ENCODE measurements at regions not wholly inside any gene's neighbourhood (a gene's known extent, or its start where the extent isn't known, plus 50 kb on each side); places are given as distances from the start of the nearest gene placed in this dataset.

DNA sequence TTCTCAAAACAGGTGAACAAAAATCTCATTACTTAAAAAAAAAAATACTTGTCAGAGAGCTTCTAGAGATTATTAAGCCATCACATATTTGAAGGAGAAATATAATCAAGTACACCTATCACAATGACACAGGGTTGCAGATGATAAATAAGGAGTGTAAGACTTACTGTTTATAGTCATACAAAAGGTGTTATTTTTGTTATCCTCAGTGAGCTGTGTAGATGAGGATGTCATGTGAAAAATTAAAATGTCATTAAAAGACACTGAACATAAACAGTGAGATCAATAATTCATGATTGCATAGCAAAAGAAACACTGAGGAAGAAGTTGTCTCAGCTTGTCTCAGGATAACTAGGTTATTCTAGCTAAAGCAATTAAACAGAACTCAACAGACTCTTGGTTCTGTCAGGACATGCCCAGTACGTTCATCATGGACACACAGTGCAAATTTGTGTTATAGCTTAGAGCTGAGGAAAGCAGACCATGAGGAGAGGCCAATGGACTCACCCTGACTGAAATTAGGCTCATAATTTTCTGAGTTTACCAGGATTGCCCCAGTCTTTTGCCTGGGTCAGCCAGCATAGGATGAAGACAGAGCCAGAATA, 1162.6 kb upstream of the C9orf72 start:
- DNase-seq: no peak
- Histone ChIP-seq H4K91ac (ENCODE audit: insufficient read length, low read depth, low read length) (no peak overlapping the region), H4K8ac (replicated peaks; ENCODE audit: insufficient read length, low read depth, low read length) (no peak overlapping the region), H3K27ac (ENCODE audit: insufficient read length, low read depth, low read length) (no peak overlapping the region), H3T11ph (ENCODE audit: low read length) (no peak overlapping the region), H3K23ac (ENCODE audit: insufficient read length, low read depth, low read length) (no peak overlapping the region), H2BK5ac (ENCODE audit: insufficient read length, low read length) (no peak overlapping the region), H4K20me1 (ENCODE audit: control insufficient read depth, insufficient read depth, insufficient read length) (no peaks in the 10 kb centered on the region), H2BK20ac (ENCODE audit: low read depth, low read length, poor library complexity, severe bottlenecking) (no peak overlapping the region), H4K5ac (ENCODE audit: insufficient read length, low read depth, low read length) (no peak overlapping the region), H2AK5ac (ENCODE audit: insufficient read length, low read length) (no peak overlapping the region), H2BK120ac (ENCODE audit: low read depth, low read length, poor library complexity, severe bottlenecking) (no peak overlapping the region), H3K14ac (ENCODE audit: insufficient read depth, low read length) (no peak overlapping the region), H3K4ac (ENCODE audit: low read depth, low read length) (no peak overlapping the region), H3K4me1 (ENCODE audit: insufficient read depth, low read length) (no peaks in the 10 kb centered on the region), H2AFZ (ENCODE audit: low read length) (no peak overlapping the region), H3K79me1 (ENCODE audit: insufficient read depth, low read depth, low read length, poor library complexity, severe bottlenecking) (no peaks in the 10 kb centered on the region), H3K4me2 (ENCODE audit: insufficient read depth, insufficient read length, low read length) (no peak overlapping the region), H2BK15ac (ENCODE audit: low read depth, low read length) (no peak overlapping the region), H3K18ac (ENCODE audit: insufficient read length, low read depth, low read length) (no peak overlapping the region), H3K9me3 (ENCODE audit: control insufficient read depth, low read depth, low read length) (no peaks in the 10 kb centered on the region), H3K79me2 (ENCODE audit: insufficient read depth, low read length) (no peaks in the 10 kb centered on the region), H3K27me3 (ENCODE audit: insufficient read depth, low read length) (no peaks in the 10 kb centered on the region), H2BK12ac (ENCODE audit: insufficient read length, low read depth, low read length) (no peak overlapping the region), H3K9ac (ENCODE audit: extremely low read depth, insufficient read length, low read length) (no peak overlapping the region), H3K23me2 (ENCODE audit: insufficient read length, low read depth, low read length, poor library complexity, severe bottlenecking) (no peaks in the 10 kb centered on the region), H3K56ac (ENCODE audit: insufficient read length, low read depth, low read length) (no peak overlapping the region)
- TF ChIP-seq, protein P1, sequence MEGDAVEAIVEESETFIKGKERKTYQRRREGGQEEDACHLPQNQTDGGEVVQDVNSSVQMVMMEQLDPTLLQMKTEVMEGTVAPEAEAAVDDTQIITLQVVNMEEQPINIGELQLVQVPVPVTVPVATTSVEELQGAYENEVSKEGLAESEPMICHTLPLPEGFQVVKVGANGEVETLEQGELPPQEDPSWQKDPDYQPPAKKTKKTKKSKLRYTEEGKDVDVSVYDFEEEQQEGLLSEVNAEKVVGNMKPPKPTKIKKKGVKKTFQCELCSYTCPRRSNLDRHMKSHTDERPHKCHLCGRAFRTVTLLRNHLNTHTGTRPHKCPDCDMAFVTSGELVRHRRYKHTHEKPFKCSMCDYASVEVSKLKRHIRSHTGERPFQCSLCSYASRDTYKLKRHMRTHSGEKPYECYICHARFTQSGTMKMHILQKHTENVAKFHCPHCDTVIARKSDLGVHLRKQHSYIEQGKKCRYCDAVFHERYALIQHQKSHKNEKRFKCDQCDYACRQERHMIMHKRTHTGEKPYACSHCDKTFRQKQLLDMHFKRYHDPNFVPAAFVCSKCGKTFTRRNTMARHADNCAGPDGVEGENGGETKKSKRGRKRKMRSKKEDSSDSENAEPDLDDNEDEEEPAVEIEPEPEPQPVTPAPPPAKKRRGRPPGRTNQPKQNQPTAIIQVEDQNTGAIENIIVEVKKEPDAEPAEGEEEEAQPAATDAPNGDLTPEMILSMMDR (conservative IDR thresholded peaks at IDR 0.05): no peak
- no peak overlapping the region for H3K4me3 Mint-ChIP-seq
- H3K27ac Mint-ChIP-seq: no peak overlapping the region
- no peaks in the 10 kb centered on the region for H3K36me3 Mint-ChIP-seq (ENCODE audit: insufficient read depth in 1 of 3, low read depth in 3 of 3)
- WGBS (ENCODE audit: extremely low coverage, insufficient read length, low lambda C conversion rate): no CpG with 5 or more reads among the region's 1 CpG
- no peaks in the 10 kb centered on the region for H3K27me3 Mint-ChIP-seq (ENCODE audit: low read depth)
- no peaks in the 10 kb centered on the region for H3K4me1 Mint-ChIP-seq
- no peaks in the 10 kb centered on the region for H3K9me3 Mint-ChIP-seq

Data from H9 (cell line).